ENCODE measurements at regions not wholly inside any gene's neighbourhood (a gene's known extent, or its start where the extent isn't known, plus 50 kb on each side); places are given as distances from the start of the nearest gene placed in this dataset.

DNA sequence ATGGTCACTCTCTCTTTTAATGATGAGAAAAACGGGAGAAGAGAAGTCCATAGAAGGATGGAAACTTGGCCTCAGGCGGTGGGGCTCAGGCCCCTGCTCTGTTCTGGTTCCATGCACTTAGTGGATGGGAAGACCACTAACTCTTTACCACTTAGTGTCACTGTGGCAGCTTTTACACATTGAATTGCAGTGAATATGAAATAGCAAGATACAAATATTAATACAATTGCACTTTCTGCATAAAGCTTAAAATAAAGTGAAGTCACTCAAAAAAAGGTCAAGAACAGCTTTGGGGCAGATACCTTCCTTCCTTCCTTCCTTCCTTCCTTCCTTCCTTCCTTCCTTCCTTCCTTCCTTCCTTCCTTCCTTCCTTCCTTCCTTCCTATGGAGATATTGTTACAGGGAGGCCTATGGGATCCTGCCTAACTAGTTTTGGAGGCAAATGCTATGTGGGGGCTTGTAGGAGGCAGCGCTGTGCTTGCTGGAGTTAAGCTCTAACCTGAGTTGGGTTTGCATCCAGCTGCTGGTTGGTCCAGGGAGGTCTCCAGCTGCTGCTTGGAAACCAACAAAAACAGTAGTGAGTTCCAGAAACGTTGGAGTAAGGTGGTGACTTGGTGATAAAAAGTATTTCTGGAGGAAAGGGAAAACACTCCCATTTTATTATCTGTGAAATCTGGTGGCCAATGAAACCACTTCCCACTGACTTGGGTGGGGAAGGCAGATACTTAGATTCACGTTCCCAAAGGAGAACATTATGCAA is 62.3 kb upstream of the NKX2-2 start:
- no peak for DNase-seq

- no peak for DNase-seq
These were observed 61.3 kb upstream of the NKX2-2 start for GRCh38 chr20:21575167-21575566.

DNA sequence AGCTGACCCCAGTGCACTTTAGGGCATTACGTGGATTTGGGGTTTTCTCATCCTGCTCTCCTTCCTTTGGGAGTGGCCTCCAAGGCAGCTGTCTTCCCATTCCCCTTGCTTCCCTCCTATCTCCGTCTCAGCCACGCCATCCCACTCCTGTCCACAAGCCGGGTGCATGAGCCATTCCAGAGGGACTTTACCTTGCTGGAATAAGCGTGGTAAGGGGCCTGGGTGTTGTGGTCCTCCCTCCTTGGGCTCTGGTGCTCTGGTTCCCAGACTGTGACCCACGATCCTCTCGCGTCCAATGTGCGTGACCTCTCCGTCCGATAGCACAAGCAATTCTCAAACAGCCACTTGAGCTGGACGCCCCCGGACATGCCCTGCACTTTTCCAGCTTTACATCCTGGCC is 60.6 kb upstream of the NKX2-2 start:
- no peak for DNase-seq

DNA sequence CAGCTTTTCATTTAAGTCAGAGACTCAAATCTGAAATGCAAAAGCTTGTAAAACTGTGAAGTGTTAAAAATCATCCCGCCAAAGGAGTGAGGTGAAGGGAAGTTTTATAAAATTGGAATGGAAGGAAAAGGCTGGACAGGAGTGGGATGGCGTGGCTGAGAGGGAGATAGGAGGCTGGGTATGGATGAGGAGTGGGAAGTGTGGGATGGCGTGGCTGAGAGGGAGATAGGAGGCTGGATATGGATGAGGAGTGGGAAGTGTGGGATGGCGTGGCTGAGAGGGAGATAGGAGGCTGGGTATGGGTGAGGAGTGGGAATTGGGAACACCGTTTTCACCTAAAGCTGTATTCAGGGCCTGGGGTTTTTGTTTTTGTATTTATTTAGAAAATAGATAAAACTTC is 59.4 kb upstream of the NKX2-2 start:
- no peak for DNase-seq

- no peak for DNase-seq
These were observed 58.2 kb upstream of the NKX2-2 start for GRCh38 chr20:21571841-21572690.

GRCh38 chr20:21570285-21570992 is 56.6 kb upstream of the NKX2-2 start:
- no peak for DNase-seq

GRCh38 chr20:21569586-21569985 is 55.7 kb upstream of the NKX2-2 start:
- DNase-seq, result no peak

DNA sequence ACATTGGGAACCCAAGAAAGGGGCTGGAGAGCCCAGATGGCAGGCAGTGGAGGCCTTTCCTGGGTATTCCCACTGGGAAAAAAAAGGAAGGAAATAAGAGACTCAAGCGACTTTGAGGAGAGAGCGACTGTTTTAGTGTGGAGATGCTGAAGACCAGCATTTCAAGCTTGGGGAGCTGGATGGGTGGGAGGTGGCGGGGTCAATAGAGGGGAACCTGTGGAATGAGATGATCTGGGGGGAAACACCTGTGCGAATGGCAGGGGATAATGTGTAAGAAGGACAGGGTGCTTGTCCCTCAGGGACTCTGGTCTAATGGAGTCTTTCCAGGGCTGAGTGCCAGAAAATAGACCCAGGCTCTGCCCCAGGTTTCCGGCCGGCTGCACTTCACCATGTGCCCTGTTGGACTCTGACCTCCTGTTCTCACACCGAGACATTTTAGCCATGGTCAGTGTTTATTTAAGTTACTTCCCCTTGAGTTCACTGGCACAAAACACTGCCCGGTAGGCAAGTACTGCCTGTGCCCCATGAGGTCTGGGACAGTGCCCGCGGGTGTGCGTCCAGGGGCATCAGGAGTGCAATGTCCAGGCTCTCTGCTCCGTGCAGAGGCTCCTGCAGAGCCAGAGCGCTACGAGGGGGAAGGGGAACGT is 50.4 kb upstream of the NKX2-2 start:
- no peak for DNase-seq

All from skin of body (tissue), 1 donor.